BJ (cell line): ENCODE measurements at regions not wholly inside any gene's neighbourhood (a gene's known extent, or its start where the extent isn't known, plus 50 kb on each side); places are given as distances from the start of the nearest gene placed in this dataset.

Source experiments
- CTCF ChIA-PET: fragments of 350-600 bp; formaldehyde crosslinking; extraction: SDS; loops from one replicate; lab custom pipeline; 2021; ENCODE audit warnings: antibody characterized with exemption, inconsistent platforms; lab: Yijun Ruan, JAX
- POLR2A ChIA-PET: fragments of 300-600 bp; sonication (Branson Sonifier 250); formaldehyde crosslinking; extraction: SDS; loops from one replicate; lab custom pipeline; 2021; ENCODE audit warnings: antibody characterized with exemption; lab: Charles Lee
- DNase-seq: peaks from one replicate; pipeline ENCODE4 v3.0.0-alpha.2; 2011; ENCODE audit warnings: low read depth
- H3K27me3 ChIP-seq: 2 replicates; pipeline ENCODE4 v1.6.0; 2011; ENCODE audit warnings: low read length; ENCODE audit not compliant: control insufficient read depth, insufficient read depth
- H3K36me3 ChIP-seq: 2 replicates; pipeline ENCODE4 v1.5.1; 2011; ENCODE audit warnings: low read length; ENCODE audit not compliant: control insufficient read depth, insufficient read depth
- H3K4me3 ChIP-seq: 2 replicates; pipeline ENCODE4 v1.5.1; 2011; ENCODE audit warnings: low read depth, mild to moderate bottlenecking, control low read depth, low read length
- CTCF ChIP-seq: IDR thresholded peaks from 2 replicates; pipeline ENCODE4 v1.5.1; 2011; ENCODE audit warnings: low read depth, mild to moderate bottlenecking, control low read depth, inconsistent platforms, low read length, moderate library complexity; ENCODE audit not compliant: insufficient read depth

GRCh38 chr20:7262803-7263202, 495.3 kb downstream of the BMP2 start:
- no peaks in the 10 kb centered on the region for H3K27me3 ChIP-seq
- no peak overlapping the region for H3K4me3 ChIP-seq
- ChIA-PET CTCF (no interaction called here), POLR2A (no interaction called here)
- no peak for DNase-seq
- no peaks in the 10 kb centered on the region for H3K36me3 ChIP-seq
- TF ChIP-seq CTCF = no peak

GRCh38 chr20:7264137-7264536, 496.7 kb downstream of the BMP2 start:
- TF ChIP-seq CTCF = no peak
- no peak overlapping the region for H3K4me3 ChIP-seq
- DNase-seq = no peak
- ChIA-PET POLR2A (no interaction called here), CTCF (interaction anchor here (0.8 to 2.2 kb wide), 2 partner anchors 22 to 34 kb away, joined by 3 to 5 read pairs; no protein-coding TSS in a partner anchor)
- no peaks in the 10 kb centered on the region for H3K36me3 ChIP-seq
- no peaks in the 10 kb centered on the region for H3K27me3 ChIP-seq

- Histone ChIP-seq H3K27me3 (no peaks in the 10 kb centered on the region), H3K36me3 (no peaks in the 10 kb centered on the region), H3K4me3 (no peak overlapping the region)
- TF ChIP-seq CTCF = no peak
- DNase-seq = no peak
- ChIA-PET POLR2A (no interaction called here), CTCF (no interaction called here)
Measured at GRCh38 chr20:7269452-7269851, 502.0 kb downstream of the BMP2 start.

GRCh38 chr20:7272512-7272911, 505.0 kb downstream of the BMP2 start:
- Histone ChIP-seq H3K27me3 (no peaks in the 10 kb centered on the region), H3K4me3 (no peak overlapping the region), H3K36me3 (no peaks in the 10 kb centered on the region)
- no peak for DNase-seq
- ChIA-PET CTCF (no interaction called here), POLR2A (no interaction called here)
- no peak for TF ChIP-seq CTCF

GRCh38 chr20:7274870-7275269, 507.4 kb downstream of the BMP2 start:
- Histone ChIP-seq H3K4me3 (no peak overlapping the region), H3K27me3 (no peaks in the 10 kb centered on the region), H3K36me3 (no peaks in the 10 kb centered on the region)
- DNase-seq = no peak
- no peak for TF ChIP-seq CTCF
- CTCF ChIA-PET = interaction anchor here (2.3 kb wide), 1 partner anchor 11 kb away, joined by 11 read pairs; no protein-coding TSS in a partner anchor
- POLR2A ChIA-PET = no interaction called here
